ENCODE measurements at regions not wholly inside any gene's neighbourhood (a gene's known extent, or its start where the extent isn't known, plus 50 kb on each side); places are given as distances from the start of the nearest gene placed in this dataset.

GRCh38 chr10:65360497-65360896 is 1565.3 kb upstream of the LRRTM3 start:
- H3K4me2 ChIP-seq (ENCODE audit: low read depth, low read length): no peak overlapping the region
- in situ Hi-C loops (cut with HindIII; ENCODE audit: extremely low pct_ligation_motif_present, low pct_unique_long_range_greater_than_20kb): no loop called here
- no peaks in the 10 kb centered on the region for H3K36me3 ChIP-seq (replicated peaks in 1 of 2; ENCODE audit: control insufficient read depth in 1 of 2, insufficient read depth in 2 of 2, low read length in 2 of 2)
- ChIA-PET CTCF (ENCODE audit: low intra/inter-chr PET ratio, low total read pairs) (no interaction called here), POLR2A (no interaction called here)
- ATAC-seq (no peak), DNase-seq (ENCODE audit: low spot score) (no peak), FAIRE-seq (no peak)
- H4K20me1 ChIP-seq (ENCODE audit: insufficient read depth, low read length): no peaks in the 10 kb centered on the region
- H3K4me1 ChIP-seq (ENCODE audit: insufficient read depth, low read length): no peaks in the 10 kb centered on the region
- no TSS peak for BruUV-seq (replicated peaks)
- H3K27me3 ChIP-seq (ENCODE audit: control insufficient read depth in 1 of 2, insufficient read depth in 2 of 2, low read length in 2 of 2): no peaks in the 10 kb centered on the region
- no peaks in the 10 kb centered on the region for H3K79me2 ChIP-seq (ENCODE audit: insufficient read depth, low read length)
- no peak overlapping the region for H2AFZ ChIP-seq (ENCODE audit: low read length)
- H3K4me3 ChIP-seq (replicated peaks in 1 of 3; ENCODE audit: insufficient read depth in 1 of 3, low read depth in 2 of 3, low read length in 3 of 3): no peak overlapping the region
- H3K9ac ChIP-seq (ENCODE audit: insufficient read depth, low read depth, low read length): no peak overlapping the region
- WGBS (ENCODE audit: low lambda C conversion rate): 0% methylated on average over 2 of the region's 2 CpGs
- no peak for TF ChIP-seq ZKSCAN5 (CRISPR knock-in tag; IDR thresholded peaks at IDR 0.05)
- TF ChIP-seq ZNF572 (CRISPR knock-in tag; IDR thresholded peaks at IDR 0.05): no peak
- TF ChIP-seq HIVEP1 (CRISPR knock-in tag; IDR thresholded peaks at IDR 0.05): no peak
- TF ChIP-seq PTBP1 (IDR thresholded peaks at IDR 0.05; ENCODE audit: low read depth, low read length, poor library complexity, severe bottlenecking): no peak
- no peak for TF ChIP-seq ZNF598 (CRISPR knock-in tag; IDR thresholded peaks at IDR 0.05; ENCODE audit: borderline replicate concordance)
- no peak for TF ChIP-seq NFE2 (CRISPR knock-in tag; IDR thresholded peaks at IDR 0.05)
- no peak for TF ChIP-seq ZNF724P (CRISPR knock-in tag; IDR thresholded peaks at IDR 0.05; ENCODE audit: borderline replicate concordance)
- TF ChIP-seq ZNF709 (CRISPR knock-in tag; IDR thresholded peaks at IDR 0.05): no peak
- no peak for TF ChIP-seq ATF6 (CRISPR knock-in tag; conservative IDR thresholded peaks at IDR 0.05)
- TF ChIP-seq ZNF615 (CRISPR knock-in tag; IDR thresholded peaks at IDR 0.05; ENCODE audit: borderline replicate concordance): no peak
- no peak for TF ChIP-seq ZNF772 (CRISPR knock-in tag; IDR thresholded peaks at IDR 0.05)
- TF ChIP-seq CEBPB (IDR thresholded peaks at IDR 0.05; ENCODE audit: borderline replicate concordance, low read depth, low read length): no peak
- no peak for TF ChIP-seq MXD3 (CRISPR knock-in tag; IDR thresholded peaks at IDR 0.05)
- no peak for TF ChIP-seq ZNF17 (CRISPR knock-in tag; IDR thresholded peaks at IDR 0.05)
- no peak for TF ChIP-seq ETS1 (CRISPR knock-in tag; IDR thresholded peaks at IDR 0.05)
- no peak for TF ChIP-seq ZNF775 (CRISPR knock-in tag; IDR thresholded peaks at IDR 0.05; ENCODE audit: borderline replicate concordance)
- TF ChIP-seq ZNF660 (CRISPR knock-in tag; IDR thresholded peaks at IDR 0.05; ENCODE audit: borderline replicate concordance, low read depth): no peak
- H3K27ac ChIP-seq (ENCODE audit: extremely low read length, insufficient read depth, low read length): no peak overlapping the region
- intact Hi-C loops (cut with micrococcal nuclease; ENCODE audit: unreplicated experiment): no loop called here
- H3K9me3 ChIP-seq (ENCODE audit: low read length): no peaks in the 10 kb centered on the region

All from HepG2 (cell line).